ENCODE measurements at regions not wholly inside any gene's neighbourhood (a gene's known extent, or its start where the extent isn't known, plus 50 kb on each side); places are given as distances from the start of the nearest gene placed in this dataset.

DNA sequence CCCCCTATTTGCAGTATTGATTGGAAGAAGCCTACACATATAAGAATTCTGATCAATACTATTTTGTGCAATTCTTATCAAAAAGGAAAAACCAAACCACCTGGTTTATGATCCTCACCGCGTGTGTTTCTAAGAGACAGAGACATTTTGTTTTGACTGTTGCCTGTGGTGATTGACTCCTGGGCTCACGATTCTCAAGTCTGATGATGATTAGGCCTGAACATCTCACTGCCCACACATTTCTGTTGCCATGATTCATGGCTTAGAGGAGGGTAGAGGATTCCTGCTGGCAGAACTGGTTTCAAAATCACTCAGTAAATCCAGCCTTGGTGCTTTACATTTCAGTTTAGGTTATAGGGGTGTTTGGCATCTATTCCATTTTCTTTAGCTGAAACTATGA, 88.3 kb upstream of the UBE3A start:
- no peak for ATAC-seq

GRCh38 chr15:25525741-25526140, 86.9 kb upstream of the UBE3A start:
- H3K36me3 ChIP-seq, result no peaks in the 10 kb centered on the region
- TF ChIP-seq POLR2A (IDR thresholded peaks at IDR 0.05), result no peak
- no peak for TF ChIP-seq CTCF (IDR thresholded peaks at IDR 0.05)
- H3K9me3 ChIP-seq, result peaks cover 0 to 31% (median 2%) of the 10 kb centered on the region in 12 donors
- intact Hi-C loops (cut with DNase I), result no loop called here
- WGBS, 4 donors, result 69 to 75% (median 71%) methylated on average over 8 of the region's 8 CpGs
- H3K4me1 ChIP-seq, result no peaks in the 10 kb centered on the region
- ATAC-seq (no peak), DNase-seq (no peak)
- H3K4me3 ChIP-seq, result no peak overlapping the region
- H3K27ac ChIP-seq, result no peak overlapping the region
- H3K27me3 ChIP-seq, result no peaks in the 10 kb centered on the region

More for the DNA sequence above, 88.3 kb upstream of the UBE3A start:
- H3K27ac ChIP-seq, result no peak overlapping the region
- no peak for DNase-seq
- intact Hi-C loops (cut with DNase I), result no loop called here
- TF ChIP-seq CTCF (IDR thresholded peaks at IDR 0.05) (no peak), POLR2A (IDR thresholded peaks at IDR 0.05) (no peak)
- peaks cover 0 to 7% (median 0%) of the 10 kb centered on the region in 12 donors for H3K4me1 ChIP-seq
- no peaks in the 10 kb centered on the region for H3K36me3 ChIP-seq
- 54 to 82% (median 69%) methylated on average over 3 of the region's 3 CpGs for WGBS, 4 donors
- peaks cover 0 to 31% (median 2%) of the 10 kb centered on the region in 12 donors for H3K9me3 ChIP-seq
- no peak overlapping the region for H3K4me3 ChIP-seq
- no peaks in the 10 kb centered on the region for H3K27me3 ChIP-seq

DNA sequence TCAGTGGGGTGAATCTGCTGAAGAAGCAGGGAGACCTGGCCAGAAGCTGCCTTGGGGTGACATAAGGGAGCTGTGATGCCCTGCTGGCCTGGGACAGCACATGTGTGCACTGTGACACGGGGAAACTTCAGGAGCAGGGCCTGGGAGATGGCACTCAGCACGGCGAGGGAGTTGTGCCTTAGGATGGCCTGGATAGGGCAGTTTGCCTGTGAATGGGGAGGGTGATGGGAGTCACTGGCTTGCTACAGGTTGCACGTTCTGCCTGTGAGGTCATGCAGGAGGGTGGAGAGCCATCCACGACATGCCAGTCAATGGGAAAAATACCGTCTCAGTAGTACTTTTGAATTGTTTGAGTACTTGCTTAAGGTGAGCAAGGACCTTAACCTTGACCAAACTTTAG, 76.8 kb upstream of the UBE3A start:
- no peak for ATAC-seq
- peaks cover 0 to 3% (median 0%) of the 10 kb centered on the region in 12 donors for H3K4me1 ChIP-seq
- no peaks in the 10 kb centered on the region for H3K36me3 ChIP-seq
- H3K27ac ChIP-seq, result no peak overlapping the region
- H3K9me3 ChIP-seq, result no peaks in the 10 kb centered on the region
- intact Hi-C loops (cut with DNase I), result loop anchor here in 1 of 10 donors (10.0 kb wide), 1 partner anchor 1349 kb away; the partner anchor contains the start of gene GABRA5
- no peaks in the 10 kb centered on the region for H3K27me3 ChIP-seq
- TF ChIP-seq CTCF (IDR thresholded peaks at IDR 0.05) (no peak), POLR2A (IDR thresholded peaks at IDR 0.05) (no peak)
- DNase-seq, result no peak
- WGBS, 4 donors, result 69 to 92% (median 87%) methylated on average over 6 of the region's 6 CpGs
- no peak overlapping the region for H3K4me3 ChIP-seq

DNA sequence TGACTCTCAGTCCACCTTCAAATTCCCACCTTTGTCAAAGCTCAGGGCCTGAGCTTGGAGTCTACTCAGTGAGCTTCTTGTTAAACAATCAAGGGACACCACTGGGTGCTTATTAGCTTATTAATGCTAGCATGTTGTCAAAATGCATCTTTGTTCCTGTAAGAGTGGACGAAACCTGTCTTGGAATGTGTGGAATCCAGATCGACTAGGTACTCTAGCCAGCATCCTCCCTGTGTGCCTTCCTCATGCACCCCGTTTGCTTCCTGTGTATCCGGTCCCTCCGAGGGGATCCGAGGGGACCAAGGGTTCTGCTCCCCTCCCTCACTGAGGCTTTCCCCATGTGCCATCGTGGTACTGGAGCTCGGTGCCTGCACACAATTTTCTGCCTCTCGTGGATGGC, 75.7 kb upstream of the UBE3A start:
- WGBS, 4 donors, result 85 to 96% (median 89%) methylated on average over 9 of the region's 9 CpGs
- Histone ChIP-seq H3K4me3 (no peak overlapping the region), H3K9me3 (no peaks in the 10 kb centered on the region), H3K4me1 (peaks cover 0 to 3% (median 0%) of the 10 kb centered on the region in 12 donors), H3K27ac (no peak overlapping the region), H3K27me3 (no peaks in the 10 kb centered on the region), H3K36me3 (no peaks in the 10 kb centered on the region)
- TF ChIP-seq CTCF (IDR thresholded peaks at IDR 0.05), result no peak
- intact Hi-C loops (cut with DNase I), result loop anchor here in 3 of 10 donors (5.0 to 10.0 kb wide), 3 partner anchors 1348 to 1353 kb away; partner anchors contain the start of gene GABRA5 (in 2 of the 3)
- ATAC-seq, result no peak
- no peak for DNase-seq
